Endodermal cell (in vitro differentiated cells): ENCODE measurements at regions not wholly inside any gene's neighbourhood (a gene's known extent, or its start where the extent isn't known, plus 50 kb on each side); places are given as distances from the start of the nearest gene placed in this dataset.

Experiments
- DNase-seq: peaks from one replicate; pipeline ENCODE4 v3.0.0-alpha.2; 2017
- H3K27ac ChIP-seq: 2 replicates; pipeline ENCODE4 v1.5.1; 2013; ENCODE audit warnings: mild to moderate bottlenecking, low read depth, low read length, moderate library complexity
- H3K27me3 ChIP-seq: 2 replicates; pipeline ENCODE4 v1.6.1; 2013; ENCODE audit warnings: mild to moderate bottlenecking, low read length, moderate library complexity; ENCODE audit not compliant: insufficient read depth, control insufficient read depth, poor library complexity, severe bottlenecking
- H3K36me3 ChIP-seq: 2 replicates; pipeline ENCODE4 v1.7.0; 2013; ENCODE audit warnings: mild to moderate bottlenecking, low read length, moderate library complexity; ENCODE audit not compliant: control insufficient read depth, insufficient read depth
- H3K4me1 ChIP-seq: one replicate; pipeline ENCODE4 v1.7.0; 2013; ENCODE audit warnings: low read length; ENCODE audit not compliant: control insufficient read depth, insufficient read depth
- H3K4me3 ChIP-seq: 2 replicates; pipeline ENCODE4 v1.5.1; 2013; ENCODE audit warnings: mild to moderate bottlenecking, low read length, moderate library complexity
- H3K9ac ChIP-seq: 2 replicates; pipeline ENCODE4 v1.6.1; 2013; ENCODE audit warnings: mild to moderate bottlenecking, low read length, moderate library complexity; ENCODE audit not compliant: poor library complexity, severe bottlenecking; ENCODE audit errors: extremely low read depth
- H3K9me3 ChIP-seq: 2 replicates; pipeline ENCODE4 v1.6.1; 2013; ENCODE audit warnings: mild to moderate bottlenecking, low read length, moderate library complexity; ENCODE audit not compliant: control insufficient read depth
- H3K27ac Mint-ChIP-seq: 2 replicates; pipeline ENCODE4 v1.8.0; 2020; ENCODE audit warnings: mixed read lengths
- H3K27me3 Mint-ChIP-seq: 2 replicates; pipeline ENCODE4 v1.8.0; 2021; ENCODE audit warnings: mild to moderate bottlenecking, mixed read lengths; ENCODE audit not compliant: insufficient read depth
- H3K36me3 Mint-ChIP-seq: 2 replicates; pipeline ENCODE4 v1.8.0; 2020; ENCODE audit warnings: low read depth, mixed read lengths
- H3K4me1 Mint-ChIP-seq: 2 replicates; pipeline ENCODE4 v1.8.0; 2020; ENCODE audit warnings: mixed read lengths
- H3K4me3 Mint-ChIP-seq: 2 replicates; pipeline ENCODE4 v1.8.0; 2020; ENCODE audit warnings: mild to moderate bottlenecking, moderate library complexity, mixed read lengths
- H3K9me3 Mint-ChIP-seq: 2 replicates; pipeline ENCODE4 v1.8.0; 2020; ENCODE audit warnings: mild to moderate bottlenecking, mixed read lengths
- CTCF ChIP-seq: fragments of 200-600 bp; sonication (generic); conservative IDR thresholded peaks from 2 replicates; pipeline ENCODE4 v1.5.0; 2021; ENCODE audit warnings: antibody characterized with exemption, mild to moderate bottlenecking
- WGBS, 2 experiments: methylation state at CpG; one replicate each; pipeline versions ENCODE4 v1.1.5 to v1.1.7; 2013; ENCODE audit warnings: missing lambda C conversion rate in 2 of 2, mixed read lengths in 1 of 2; ENCODE audit not compliant: insufficient coverage in 1 of 2, insufficient read length in 1 of 2; 5-methylcytosine and 5-hydroxymethylcytosine counted together

GRCh38 chr12:84069699-84070098 is 842.9 kb downstream of the SLC6A15 start:
- H3K9ac ChIP-seq, result no peak overlapping the region
- Mint-ChIP-seq H3K9me3 (no peaks in the 10 kb centered on the region), H3K27ac (no peak overlapping the region), H3K36me3 (no peaks in the 10 kb centered on the region), H3K4me3 (no peak overlapping the region), H3K27me3 (no peaks in the 10 kb centered on the region), H3K4me1 (no peaks in the 10 kb centered on the region)
- no peaks in the 10 kb centered on the region for H3K27me3 ChIP-seq
- no peak overlapping the region for H3K27ac ChIP-seq
- WGBS, 2 experiments, result 100% methylated on average over 1 of the region's 1 CpG; no CpG with 5 or more reads in 1 of the 2 experiments
- peaks cover 2% of the 10 kb centered on the region for H3K4me1 ChIP-seq
- no peaks in the 10 kb centered on the region for H3K9me3 ChIP-seq
- no peaks in the 10 kb centered on the region for H3K36me3 ChIP-seq
- no peak overlapping the region for H3K4me3 ChIP-seq
- no peak for TF ChIP-seq CTCF
- DNase-seq, result no peak

- no peaks in the 10 kb centered on the region for H3K36me3 ChIP-seq
- H3K27me3 Mint-ChIP-seq, result no peaks in the 10 kb centered on the region
- H3K4me3 Mint-ChIP-seq, result no peak overlapping the region
- H3K4me1 Mint-ChIP-seq, result no peaks in the 10 kb centered on the region
- no peaks in the 10 kb centered on the region for H3K9me3 Mint-ChIP-seq
- H3K4me3 ChIP-seq, result no peak overlapping the region
- H3K27ac Mint-ChIP-seq, result no peak overlapping the region
- DNase-seq, result no peak
- TF ChIP-seq CTCF, result no peak
- 80 to 82% methylated on average over 1 to 2 of the region's 2 CpGs for WGBS, 2 experiments
- no peaks in the 10 kb centered on the region for H3K36me3 Mint-ChIP-seq
- no peak overlapping the region for H3K9ac ChIP-seq
- no peaks in the 10 kb centered on the region for H3K9me3 ChIP-seq
- peaks cover 2% of the 10 kb centered on the region for H3K4me1 ChIP-seq
- H3K27ac ChIP-seq, result no peak overlapping the region
- no peaks in the 10 kb centered on the region for H3K27me3 ChIP-seq
Observed at GRCh38 chr12:84069198-84069597, 843.4 kb downstream of the SLC6A15 start.

GRCh38 chr12:84058136-84058535 is 854.5 kb downstream of the SLC6A15 start:
- Histone ChIP-seq H3K4me1 (no peaks in the 10 kb centered on the region), H3K27ac (no peak overlapping the region), H3K4me3 (no peak overlapping the region), H3K9ac (no peak overlapping the region), H3K27me3 (no peaks in the 10 kb centered on the region), H3K36me3 (no peaks in the 10 kb centered on the region), H3K9me3 (peaks cover 6% of the 10 kb centered on the region)
- no peak for TF ChIP-seq CTCF
- Mint-ChIP-seq H3K9me3 (no peaks in the 10 kb centered on the region), H3K36me3 (no peaks in the 10 kb centered on the region), H3K4me3 (no peak overlapping the region), H3K27me3 (no peaks in the 10 kb centered on the region), H3K4me1 (peaks cover 3% of the 10 kb centered on the region), H3K27ac (no peak overlapping the region)
- DNase-seq, result no peak
- WGBS, 2 experiments, result 86 to 92% methylated on average over 4 of the region's 4 CpGs
